Loucy (cell line): ENCODE measurements at regions not wholly inside any gene's neighbourhood (a gene's known extent, or its start where the extent isn't known, plus 50 kb on each side); places are given as distances from the start of the nearest gene placed in this dataset.

Source experiments
- H2AFZ ChIP-seq: fragments of 200-600 bp; sonication (generic); 2 replicates; pipeline ENCODE4 v1.6.0; 2016; ENCODE audit warnings: antibody characterized with exemption, mild to moderate bottlenecking, low read length, moderate library complexity
- H3F3A ChIP-seq: fragments of 200-600 bp; 2 replicates; pipeline ENCODE4 v1.6.0; 2016; ENCODE audit warnings: antibody characterized with exemption, low read depth, mild to moderate bottlenecking
- H3K27me3 ChIP-seq: fragments of 200-600 bp; sonication (generic); 2 replicates; pipeline ENCODE4 v1.6.1; 2014; ENCODE audit warnings: low read length, mild to moderate bottlenecking; ENCODE audit not compliant: insufficient read depth, poor library complexity, severe bottlenecking
- H3K36me3 ChIP-seq: fragments of 200-600 bp; sonication (generic); 2 replicates; pipeline ENCODE4 v1.6.1; 2016; ENCODE audit warnings: low read length; ENCODE audit not compliant: insufficient read depth
- H3K4me1 ChIP-seq: fragments of 200-600 bp; sonication (generic); 2 replicates; pipeline ENCODE4 v1.5.1; 2014; ENCODE audit warnings: low read length, mild to moderate bottlenecking; ENCODE audit not compliant: insufficient read depth, poor library complexity, severe bottlenecking
- H3K4me2 ChIP-seq: fragments of 200-600 bp; sonication (generic); 2 replicates; pipeline ENCODE4 v1.6.0; 2014; ENCODE audit warnings: antibody characterized with exemption, low read length, low read depth, mild to moderate bottlenecking; ENCODE audit not compliant: poor library complexity, severe bottlenecking
- H3K4me3 ChIP-seq: fragments of 200-600 bp; sonication (generic); 2 replicates; pipeline ENCODE4 v1.5.1; 2014; ENCODE audit warnings: low read length, mild to moderate bottlenecking, mixed read lengths; ENCODE audit not compliant: poor library complexity, severe bottlenecking
- H3K79me2 ChIP-seq: fragments of 200-600 bp; sonication (generic); 2 replicates; pipeline ENCODE4 v1.6.1; 2014; ENCODE audit warnings: low read length; ENCODE audit not compliant: insufficient read depth
- H3K9ac ChIP-seq: fragments of 200-600 bp; sonication (generic); 2 replicates; pipeline ENCODE4 v1.6.0; 2014; ENCODE audit warnings: mild to moderate bottlenecking, low read depth, low read length, moderate library complexity; ENCODE audit not compliant: poor library complexity, severe bottlenecking
- H3K9me2 ChIP-seq: fragments of 200-600 bp; sonication (generic); replicated peaks from 2 replicates; pipeline ENCODE4 v1.6.1; 2016; ENCODE audit warnings: low read depth, low read length, mixed read lengths
- H3K9me3 ChIP-seq: fragments of 200-600 bp; sonication (generic); 2 replicates; pipeline ENCODE4 v1.6.1; 2014; ENCODE audit warnings: mild to moderate bottlenecking, antibody characterized with exemption, low read length, low read depth; ENCODE audit not compliant: insufficient read depth
- H4K20me1 ChIP-seq: fragments of 200-600 bp; sonication (generic); 2 replicates; pipeline ENCODE4 v1.6.0; 2014; ENCODE audit warnings: antibody characterized with exemption, low read length, mild to moderate bottlenecking; ENCODE audit not compliant: insufficient read depth, poor library complexity, severe bottlenecking
- EZH2phosphoT487 ChIP-seq: fragments of 200-600 bp; IDR thresholded peaks from 2 replicates; pipeline ENCODE4 v1.6.1; 2018; ENCODE audit warnings: antibody characterized with exemption, mild to moderate bottlenecking, moderate library complexity, borderline replicate concordance
- TF ChIP-seq, protein P1 (sequence below): fragments of 200-600 bp; sonication (generic); conservative IDR thresholded peaks from 2 replicates; pipeline ENCODE4 v1.5.1; 2014; ENCODE audit warnings: mild to moderate bottlenecking, antibody characterized with exemption, low read length

- Histone ChIP-seq H2AFZ (no peak overlapping the region), H3K4me2 (no peak overlapping the region), H3K9me3 (no peaks in the 10 kb centered on the region), H3K4me1 (no peaks in the 10 kb centered on the region), H3K4me3 (no peak overlapping the region), H3K9me2 (no peaks in the 10 kb centered on the region), H3K36me3 (no peaks in the 10 kb centered on the region), H3F3A (no peaks in the 10 kb centered on the region), H3K79me2 (no peaks in the 10 kb centered on the region), H3K9ac (no peak overlapping the region), H3K27me3 (no peaks in the 10 kb centered on the region), H4K20me1 (no peaks in the 10 kb centered on the region)
- no peak for TF ChIP-seq EZH2phosphoT487
- TF ChIP-seq, protein P1, sequence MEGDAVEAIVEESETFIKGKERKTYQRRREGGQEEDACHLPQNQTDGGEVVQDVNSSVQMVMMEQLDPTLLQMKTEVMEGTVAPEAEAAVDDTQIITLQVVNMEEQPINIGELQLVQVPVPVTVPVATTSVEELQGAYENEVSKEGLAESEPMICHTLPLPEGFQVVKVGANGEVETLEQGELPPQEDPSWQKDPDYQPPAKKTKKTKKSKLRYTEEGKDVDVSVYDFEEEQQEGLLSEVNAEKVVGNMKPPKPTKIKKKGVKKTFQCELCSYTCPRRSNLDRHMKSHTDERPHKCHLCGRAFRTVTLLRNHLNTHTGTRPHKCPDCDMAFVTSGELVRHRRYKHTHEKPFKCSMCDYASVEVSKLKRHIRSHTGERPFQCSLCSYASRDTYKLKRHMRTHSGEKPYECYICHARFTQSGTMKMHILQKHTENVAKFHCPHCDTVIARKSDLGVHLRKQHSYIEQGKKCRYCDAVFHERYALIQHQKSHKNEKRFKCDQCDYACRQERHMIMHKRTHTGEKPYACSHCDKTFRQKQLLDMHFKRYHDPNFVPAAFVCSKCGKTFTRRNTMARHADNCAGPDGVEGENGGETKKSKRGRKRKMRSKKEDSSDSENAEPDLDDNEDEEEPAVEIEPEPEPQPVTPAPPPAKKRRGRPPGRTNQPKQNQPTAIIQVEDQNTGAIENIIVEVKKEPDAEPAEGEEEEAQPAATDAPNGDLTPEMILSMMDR: no peak
These were observed 192.7 kb downstream of the SMC2 start for GRCh38 chr9:104286799-104287198.

GRCh38 chr9:104287253-104287878 lies 193.3 kb downstream of the SMC2 start:
- H3K79me2 ChIP-seq: no peaks in the 10 kb centered on the region
- TF ChIP-seq EZH2phosphoT487: no peak
- TF ChIP-seq, protein P1: no peak
- H2AFZ ChIP-seq: no peak overlapping the region
- no peaks in the 10 kb centered on the region for H3K36me3 ChIP-seq
- H4K20me1 ChIP-seq: no peaks in the 10 kb centered on the region
- no peaks in the 10 kb centered on the region for H3K9me3 ChIP-seq
- H3K4me2 ChIP-seq: no peak overlapping the region
- no peaks in the 10 kb centered on the region for H3K27me3 ChIP-seq
- H3K4me1 ChIP-seq: no peaks in the 10 kb centered on the region
- no peaks in the 10 kb centered on the region for H3F3A ChIP-seq
- H3K9me2 ChIP-seq: no peaks in the 10 kb centered on the region
- H3K9ac ChIP-seq: no peak overlapping the region
- no peak overlapping the region for H3K4me3 ChIP-seq

DNA sequence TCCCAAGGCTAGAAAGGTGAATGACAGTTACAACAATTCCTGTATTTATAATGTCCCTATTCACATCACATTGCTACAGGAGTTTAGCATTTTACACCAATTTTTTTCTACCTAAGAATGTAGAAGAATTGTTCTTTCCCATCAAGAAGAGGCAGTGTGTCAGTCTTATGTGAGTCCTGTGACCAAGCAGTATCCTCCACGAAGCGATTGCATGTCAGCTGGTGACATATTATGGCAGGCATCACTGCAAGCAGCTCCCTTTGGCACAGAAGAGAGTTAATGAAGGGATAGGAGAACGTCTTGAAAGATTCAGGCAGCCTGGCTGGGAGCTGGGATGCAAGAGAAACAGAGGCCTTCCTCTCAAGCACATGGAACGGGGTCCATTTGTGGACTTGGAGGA lies 199.8 kb downstream of the SMC2 start:
- H3K4me1 ChIP-seq: no peaks in the 10 kb centered on the region
- no peaks in the 10 kb centered on the region for H3K36me3 ChIP-seq
- H3K4me2 ChIP-seq: no peak overlapping the region
- no peaks in the 10 kb centered on the region for H3K9me2 ChIP-seq
- no peak overlapping the region for H2AFZ ChIP-seq
- no peak for TF ChIP-seq EZH2phosphoT487
- TF ChIP-seq, protein P1: no peak
- H3K4me3 ChIP-seq: no peak overlapping the region
- no peaks in the 10 kb centered on the region for H3F3A ChIP-seq
- no peaks in the 10 kb centered on the region for H3K9me3 ChIP-seq
- H3K27me3 ChIP-seq: no peaks in the 10 kb centered on the region
- no peaks in the 10 kb centered on the region for H3K79me2 ChIP-seq
- no peaks in the 10 kb centered on the region for H4K20me1 ChIP-seq
- H3K9ac ChIP-seq: no peak overlapping the region
